ENCODE measurements at regions not wholly inside any gene's neighbourhood (a gene's known extent, or its start where the extent isn't known, plus 50 kb on each side); places are given as distances from the start of the nearest gene placed in this dataset.

DNA sequence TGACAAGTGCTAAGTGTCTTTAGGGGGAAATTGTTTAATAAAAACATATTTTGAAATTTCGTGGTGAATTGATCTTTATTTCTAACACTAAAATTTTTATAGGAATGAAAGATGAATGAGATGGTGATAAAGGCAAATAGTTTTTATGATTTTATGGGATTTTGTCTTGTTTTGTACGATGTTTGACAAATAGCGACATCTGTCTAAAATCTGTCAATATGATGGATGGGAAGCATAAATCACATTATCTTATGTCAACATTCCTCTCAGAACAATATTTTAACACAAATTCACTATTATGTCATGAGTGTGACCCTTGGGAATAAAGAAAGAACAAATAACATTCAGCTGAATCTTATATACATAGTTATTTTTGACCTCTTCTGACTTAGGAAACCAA is 852.0 kb upstream of the CDH6 start:
- TF ChIP-seq POLR2AphosphoS5 (IDR thresholded peaks at IDR 0.05; ENCODE audit: low read depth) (no peak), REST (IDR thresholded peaks at IDR 0.05; ENCODE audit: unreplicated experiment) (no peak), EZH2 (IDR thresholded peaks at IDR 0.05; ENCODE audit: low read depth, unreplicated experiment) (no peak), CREB1 (CRISPR knock-in tag; IDR thresholded peaks at IDR 0.05; ENCODE audit: low read depth) (no peak), EZH2phosphoT487 (IDR thresholded peaks at IDR 0.05; ENCODE audit: unreplicated experiment) (no peak), STAT1 (IDR thresholded peaks at IDR 0.05; ENCODE audit: unreplicated experiment) (no peak), ZNF114 (CRISPR knock-in tag; IDR thresholded peaks at IDR 0.05) (no peak), JUNB (IDR thresholded peaks at IDR 0.05; ENCODE audit: unreplicated experiment) (no peak), ETS1 (IDR thresholded peaks at IDR 0.05) (no peak), NANOG (IDR thresholded peaks at IDR 0.05; ENCODE audit: borderline replicate concordance) (no peak)
- TF ChIP-seq, protein P1, sequence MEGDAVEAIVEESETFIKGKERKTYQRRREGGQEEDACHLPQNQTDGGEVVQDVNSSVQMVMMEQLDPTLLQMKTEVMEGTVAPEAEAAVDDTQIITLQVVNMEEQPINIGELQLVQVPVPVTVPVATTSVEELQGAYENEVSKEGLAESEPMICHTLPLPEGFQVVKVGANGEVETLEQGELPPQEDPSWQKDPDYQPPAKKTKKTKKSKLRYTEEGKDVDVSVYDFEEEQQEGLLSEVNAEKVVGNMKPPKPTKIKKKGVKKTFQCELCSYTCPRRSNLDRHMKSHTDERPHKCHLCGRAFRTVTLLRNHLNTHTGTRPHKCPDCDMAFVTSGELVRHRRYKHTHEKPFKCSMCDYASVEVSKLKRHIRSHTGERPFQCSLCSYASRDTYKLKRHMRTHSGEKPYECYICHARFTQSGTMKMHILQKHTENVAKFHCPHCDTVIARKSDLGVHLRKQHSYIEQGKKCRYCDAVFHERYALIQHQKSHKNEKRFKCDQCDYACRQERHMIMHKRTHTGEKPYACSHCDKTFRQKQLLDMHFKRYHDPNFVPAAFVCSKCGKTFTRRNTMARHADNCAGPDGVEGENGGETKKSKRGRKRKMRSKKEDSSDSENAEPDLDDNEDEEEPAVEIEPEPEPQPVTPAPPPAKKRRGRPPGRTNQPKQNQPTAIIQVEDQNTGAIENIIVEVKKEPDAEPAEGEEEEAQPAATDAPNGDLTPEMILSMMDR (conservative IDR thresholded peaks at IDR 0.05; ENCODE audit: low read depth in 2 of 2): no peak

All from GM23338 (cell line).